ENCODE measurements at regions not wholly inside any gene's neighbourhood (a gene's known extent, or its start where the extent isn't known, plus 50 kb on each side); places are given as distances from the start of the nearest gene placed in this dataset.

DNA sequence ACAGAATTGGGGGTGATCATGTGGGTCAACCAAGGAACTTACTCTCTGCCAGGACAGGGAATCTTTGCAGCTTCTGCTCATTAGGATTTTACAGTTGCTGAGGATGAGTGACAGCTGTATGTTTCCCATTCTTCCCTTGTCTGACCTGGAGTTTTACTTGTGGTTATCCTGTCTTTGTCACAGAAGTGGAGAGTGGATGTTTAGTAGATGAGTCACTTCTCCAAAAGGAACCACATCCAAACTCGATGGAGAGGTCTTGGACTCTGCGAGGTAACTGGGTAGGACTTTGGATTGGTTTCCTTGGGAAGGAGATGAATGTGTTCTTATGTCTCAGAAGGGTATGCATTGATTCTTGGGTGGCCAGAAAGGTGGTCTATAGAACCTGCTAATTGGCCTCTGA lies 53.8 kb upstream of the USP44 start:
- TF ChIP-seq, protein P1, sequence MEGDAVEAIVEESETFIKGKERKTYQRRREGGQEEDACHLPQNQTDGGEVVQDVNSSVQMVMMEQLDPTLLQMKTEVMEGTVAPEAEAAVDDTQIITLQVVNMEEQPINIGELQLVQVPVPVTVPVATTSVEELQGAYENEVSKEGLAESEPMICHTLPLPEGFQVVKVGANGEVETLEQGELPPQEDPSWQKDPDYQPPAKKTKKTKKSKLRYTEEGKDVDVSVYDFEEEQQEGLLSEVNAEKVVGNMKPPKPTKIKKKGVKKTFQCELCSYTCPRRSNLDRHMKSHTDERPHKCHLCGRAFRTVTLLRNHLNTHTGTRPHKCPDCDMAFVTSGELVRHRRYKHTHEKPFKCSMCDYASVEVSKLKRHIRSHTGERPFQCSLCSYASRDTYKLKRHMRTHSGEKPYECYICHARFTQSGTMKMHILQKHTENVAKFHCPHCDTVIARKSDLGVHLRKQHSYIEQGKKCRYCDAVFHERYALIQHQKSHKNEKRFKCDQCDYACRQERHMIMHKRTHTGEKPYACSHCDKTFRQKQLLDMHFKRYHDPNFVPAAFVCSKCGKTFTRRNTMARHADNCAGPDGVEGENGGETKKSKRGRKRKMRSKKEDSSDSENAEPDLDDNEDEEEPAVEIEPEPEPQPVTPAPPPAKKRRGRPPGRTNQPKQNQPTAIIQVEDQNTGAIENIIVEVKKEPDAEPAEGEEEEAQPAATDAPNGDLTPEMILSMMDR (IDR thresholded peaks at IDR 0.05), result no peak
- TF ChIP-seq POLR2A (IDR thresholded peaks at IDR 0.05), result no peak
